Memory B cell (primary cell): ENCODE measurements at regions not wholly inside any gene's neighbourhood (a gene's known extent, or its start where the extent isn't known, plus 50 kb on each side); places are given as distances from the start of the nearest gene placed in this dataset.

Experiments used
- ATAC-seq: fragments of 150-1000 bp; cut with Tn5 transposase; 2 replicates; pipeline ENCODE4 v1.10.0; 2021; ENCODE audit warnings: low read depth, mild to moderate bottlenecking, moderate library complexity
- DNase-seq, 2 donors: peaks; one replicate each; pipeline ENCODE4 v3.0.0; 2022; ENCODE audit warnings: low spot score in 2 of 2
- H3K27ac Mint-ChIP-seq: one replicate; pipeline ENCODE4 v1.8.0; 2022; ENCODE audit warnings: mild to moderate bottlenecking, moderate library complexity, mixed read lengths
- H3K27me3 Mint-ChIP-seq: one replicate; pipeline ENCODE4 v1.8.0; 2022; ENCODE audit warnings: mixed read lengths
- H3K36me3 Mint-ChIP-seq: one replicate; pipeline ENCODE4 v1.8.0; 2022; ENCODE audit warnings: mild to moderate bottlenecking, mixed read lengths
- H3K4me1 Mint-ChIP-seq: one replicate; pipeline ENCODE4 v1.8.0; 2022; ENCODE audit warnings: mixed read lengths
- H3K4me3 Mint-ChIP-seq: one replicate; pipeline ENCODE4 v1.8.0; 2022; ENCODE audit warnings: mild to moderate bottlenecking, moderate library complexity, mixed read lengths
- H3K9me3 Mint-ChIP-seq: one replicate; pipeline ENCODE4 v1.8.0; 2022; ENCODE audit warnings: mixed read lengths

- peaks cover 2% of the 10 kb centered on the region for H3K9me3 Mint-ChIP-seq
- no peak overlapping the region for H3K27ac Mint-ChIP-seq
- H3K36me3 Mint-ChIP-seq, result peaks cover 2% of the 10 kb centered on the region
- H3K4me1 Mint-ChIP-seq, result peaks cover 19% of the 10 kb centered on the region
- no peaks in the 10 kb centered on the region for H3K27me3 Mint-ChIP-seq
- DNase-seq, result no peak
- ATAC-seq, result no peak
- no peak overlapping the region for H3K4me3 Mint-ChIP-seq
These were observed 182.8 kb upstream of the SETBP1 start for GRCh38 chr18:44497757-44498490.

DNA sequence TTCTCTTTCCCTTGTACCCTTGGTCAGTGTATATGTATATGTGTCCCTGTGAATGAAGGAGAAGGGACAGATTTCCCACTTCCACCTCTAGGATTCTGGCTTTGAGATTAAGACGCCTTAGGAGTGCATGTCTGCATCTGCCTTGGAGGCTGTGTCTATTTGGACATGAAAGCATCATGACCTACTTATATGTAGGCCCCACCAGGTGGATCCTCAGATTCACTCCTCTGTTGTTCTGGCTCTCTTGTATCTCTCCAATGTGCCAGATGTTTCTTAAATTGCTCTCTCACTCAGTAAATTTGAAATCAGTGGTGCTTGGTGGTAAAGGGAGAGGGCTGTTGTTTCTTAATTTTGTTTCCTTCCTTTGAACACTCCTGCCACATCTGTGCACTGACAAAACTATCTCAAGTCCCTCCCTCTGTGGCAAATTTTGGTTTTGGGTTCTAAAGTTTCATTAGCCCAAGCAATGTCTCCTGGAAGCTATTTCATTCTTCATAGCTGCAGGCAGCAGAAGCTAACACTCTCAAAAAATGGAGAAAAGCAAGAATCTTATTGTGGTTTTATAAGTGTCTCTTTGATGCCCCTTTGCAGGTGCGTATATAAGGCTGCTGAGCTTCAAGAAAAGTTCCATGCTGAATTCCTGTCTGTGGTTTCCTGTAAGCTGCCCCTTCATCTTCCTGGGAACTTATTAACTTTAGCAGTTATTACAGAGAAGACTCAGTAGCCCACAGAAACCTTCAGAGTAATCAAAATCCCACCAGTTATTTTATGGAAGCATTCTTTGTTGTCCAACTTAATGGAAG lies 179.7 kb upstream of the SETBP1 start:
- Mint-ChIP-seq H3K27ac (no peak overlapping the region), H3K9me3 (peaks cover 2% of the 10 kb centered on the region), H3K36me3 (peaks cover 2% of the 10 kb centered on the region), H3K4me1 (peaks cover 13% of the 10 kb centered on the region), H3K4me3 (no peak overlapping the region), H3K27me3 (no peaks in the 10 kb centered on the region)
- no peak for ATAC-seq
- DNase-seq, result no peak

GRCh38 chr18:44502221-44502620 lies 178.5 kb upstream of the SETBP1 start:
- Mint-ChIP-seq H3K4me3 (no peak overlapping the region), H3K27ac (no peak overlapping the region)
- no peak for DNase-seq

DNA sequence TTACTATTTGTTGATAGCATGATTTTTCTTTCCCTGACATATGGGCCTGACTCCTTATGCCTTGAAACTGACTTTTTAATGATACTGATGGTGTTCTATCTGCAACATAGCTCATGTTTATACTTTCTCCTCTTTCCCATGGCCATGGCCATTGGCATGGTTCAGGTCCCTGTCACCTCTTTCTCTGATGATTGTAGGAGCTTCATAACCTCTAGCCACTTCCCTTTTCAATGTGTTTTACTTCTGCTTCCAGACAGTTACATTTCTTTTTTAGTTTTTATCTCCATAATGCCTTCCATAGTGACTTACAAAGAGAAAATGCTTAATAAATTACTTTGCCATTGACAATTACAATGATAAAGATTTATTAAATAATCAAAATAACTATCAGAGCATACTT lies 177.9 kb upstream of the SETBP1 start:
- DNase-seq, result no peak
- peaks cover 2% of the 10 kb centered on the region for H3K9me3 Mint-ChIP-seq
- H3K27ac Mint-ChIP-seq, result no peak overlapping the region
- ATAC-seq, result peak; percentile 64
- no peak overlapping the region for H3K4me3 Mint-ChIP-seq
- H3K27me3 Mint-ChIP-seq, result no peaks in the 10 kb centered on the region
- H3K4me1 Mint-ChIP-seq, result peaks cover 21% of the 10 kb centered on the region
- H3K36me3 Mint-ChIP-seq, result peaks cover 2% of the 10 kb centered on the region

More at GRCh38 chr18:44502221-44502620, 178.5 kb upstream of the SETBP1 start:
- H3K4me1 Mint-ChIP-seq, result peaks cover 21% of the 10 kb centered on the region
- no peak for ATAC-seq
- H3K36me3 Mint-ChIP-seq, result peaks cover 2% of the 10 kb centered on the region
- peaks cover 2% of the 10 kb centered on the region for H3K9me3 Mint-ChIP-seq
- no peaks in the 10 kb centered on the region for H3K27me3 Mint-ChIP-seq

GRCh38 chr18:44503854-44504253 lies 176.8 kb upstream of the SETBP1 start:
- H3K4me1 Mint-ChIP-seq, result peaks cover 21% of the 10 kb centered on the region
- ATAC-seq (no peak), DNase-seq (no peak)
- H3K4me3 Mint-ChIP-seq, result no peak overlapping the region
- H3K36me3 Mint-ChIP-seq, result no peaks in the 10 kb centered on the region
- no peaks in the 10 kb centered on the region for H3K27me3 Mint-ChIP-seq
- no peaks in the 10 kb centered on the region for H3K9me3 Mint-ChIP-seq
- no peak overlapping the region for H3K27ac Mint-ChIP-seq

DNA sequence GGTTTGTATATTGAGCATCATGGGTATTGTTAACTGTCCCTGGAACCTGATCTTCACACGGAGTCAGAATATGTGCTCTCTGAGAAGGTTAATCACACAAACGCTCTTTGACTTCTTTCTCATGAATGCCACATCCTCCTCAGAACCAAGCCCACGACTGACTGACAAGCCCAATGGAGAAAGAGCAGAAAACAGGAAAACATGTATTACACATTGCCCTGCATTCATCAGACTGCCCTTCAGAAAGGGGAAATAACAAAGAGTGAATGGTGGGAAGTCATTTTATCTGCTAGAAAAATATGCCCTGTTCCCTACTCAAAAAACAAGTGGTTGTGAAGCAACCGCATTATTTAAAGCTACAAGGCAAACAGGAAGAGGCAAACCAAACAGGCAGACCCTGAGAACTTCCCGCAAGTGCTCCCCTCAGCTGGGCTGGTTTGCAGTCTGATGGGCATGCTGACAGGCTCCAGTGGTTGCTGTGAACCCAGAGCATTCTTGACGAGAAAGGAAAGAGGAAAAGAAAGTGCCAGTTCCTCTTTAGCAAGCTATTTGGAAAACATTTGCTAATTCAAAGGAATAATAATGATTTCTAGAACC lies 172.9 kb upstream of the SETBP1 start:
- Mint-ChIP-seq H3K9me3 (no peaks in the 10 kb centered on the region), H3K36me3 (no peaks in the 10 kb centered on the region), H3K27ac (no peak overlapping the region), H3K27me3 (no peaks in the 10 kb centered on the region), H3K4me3 (no peak overlapping the region), H3K4me1 (peaks cover 12% of the 10 kb centered on the region)
- ATAC-seq (peak; percentile 92), DNase-seq (peak; percentile 19 to 31)

- Mint-ChIP-seq H3K27me3 (no peaks in the 10 kb centered on the region), H3K9me3 (no peaks in the 10 kb centered on the region), H3K4me1 (peaks cover 11% of the 10 kb centered on the region), H3K27ac (no peak overlapping the region), H3K4me3 (no peak overlapping the region), H3K36me3 (no peaks in the 10 kb centered on the region)
- DNase-seq (no peak), ATAC-seq (no peak)
These were observed 172.2 kb upstream of the SETBP1 start for GRCh38 chr18:44508474-44508873.

DNA sequence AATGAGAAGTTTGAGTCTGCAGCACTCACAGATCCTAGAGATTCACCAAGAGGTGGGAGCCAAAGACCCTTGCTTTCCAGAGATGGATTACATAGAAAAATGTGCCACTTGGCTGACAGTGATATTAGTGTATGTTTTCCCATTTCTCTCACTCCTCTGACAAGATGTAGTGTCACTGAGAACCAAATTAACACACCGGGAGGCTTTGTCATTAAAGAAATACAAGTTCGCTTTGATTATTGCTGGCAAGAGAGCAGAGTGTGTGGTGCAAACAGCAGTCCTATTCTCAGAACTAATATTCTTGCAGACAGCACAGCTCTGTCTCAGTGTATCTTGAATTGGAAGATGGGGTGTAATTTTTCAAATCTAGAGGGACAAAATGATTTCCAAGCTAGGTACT lies 171.6 kb upstream of the SETBP1 start:
- peaks cover 11% of the 10 kb centered on the region for H3K4me1 Mint-ChIP-seq
- H3K4me3 Mint-ChIP-seq, result no peak overlapping the region
- H3K27ac Mint-ChIP-seq, result no peak overlapping the region
- no peak for DNase-seq
- no peak for ATAC-seq
- no peaks in the 10 kb centered on the region for H3K9me3 Mint-ChIP-seq
- H3K36me3 Mint-ChIP-seq, result no peaks in the 10 kb centered on the region
- no peaks in the 10 kb centered on the region for H3K27me3 Mint-ChIP-seq

- peaks cover 14% of the 10 kb centered on the region for H3K4me1 Mint-ChIP-seq
- H3K4me3 Mint-ChIP-seq, result no peak overlapping the region
- DNase-seq (no peak), ATAC-seq (no peak)
- H3K27me3 Mint-ChIP-seq, result no peaks in the 10 kb centered on the region
- no peaks in the 10 kb centered on the region for H3K36me3 Mint-ChIP-seq
- H3K27ac Mint-ChIP-seq, result peak overlapping the region; percentile 65
- no peaks in the 10 kb centered on the region for H3K9me3 Mint-ChIP-seq
These were observed 170.3 kb upstream of the SETBP1 start for GRCh38 chr18:44510390-44510789.

DNA sequence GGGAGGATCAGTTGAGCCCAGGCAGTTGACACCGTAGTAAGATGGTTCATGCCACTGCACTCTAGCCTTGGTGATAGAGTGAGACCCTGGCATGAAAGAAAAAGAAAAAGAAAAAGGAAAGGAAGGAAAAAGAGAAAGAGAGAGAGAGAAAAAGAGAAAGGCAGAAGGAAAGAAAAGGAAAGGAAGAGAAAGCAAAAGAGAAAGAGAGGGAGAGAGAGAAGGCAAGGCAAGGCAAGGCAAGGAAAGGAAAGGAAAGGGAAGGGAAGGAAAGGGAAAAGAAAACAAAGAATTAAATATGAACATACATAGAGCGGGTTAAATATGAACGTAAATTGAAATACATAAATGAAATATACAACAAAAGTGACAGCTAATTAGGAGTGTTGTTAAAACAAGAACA lies 167.5 kb upstream of the SETBP1 start:
- DNase-seq, result no peak
- Mint-ChIP-seq H3K27ac (no peak overlapping the region), H3K4me3 (no peak overlapping the region), H3K36me3 (no peaks in the 10 kb centered on the region), H3K9me3 (no peaks in the 10 kb centered on the region), H3K4me1 (peaks cover 7% of the 10 kb centered on the region), H3K27me3 (no peaks in the 10 kb centered on the region)
- no peak for ATAC-seq

GRCh38 chr18:44514106-44514505 lies 166.6 kb upstream of the SETBP1 start:
- DNase-seq (no peak), ATAC-seq (no peak)
- no peaks in the 10 kb centered on the region for H3K27me3 Mint-ChIP-seq
- no peak overlapping the region for H3K4me3 Mint-ChIP-seq
- peaks cover 7% of the 10 kb centered on the region for H3K4me1 Mint-ChIP-seq
- H3K27ac Mint-ChIP-seq, result no peak overlapping the region
- H3K9me3 Mint-ChIP-seq, result no peaks in the 10 kb centered on the region
- no peaks in the 10 kb centered on the region for H3K36me3 Mint-ChIP-seq

- H3K4me1 Mint-ChIP-seq, result peaks cover 6% of the 10 kb centered on the region
- ATAC-seq, result no peak
These were observed 165.9 kb upstream of the SETBP1 start for GRCh38 chr18:44514766-44515165.

GRCh38 chr18:44516450-44516849 lies 164.2 kb upstream of the SETBP1 start:
- H3K27ac Mint-ChIP-seq, result no peak overlapping the region

More at GRCh38 chr18:44514766-44515165, 165.9 kb upstream of the SETBP1 start:
- no peaks in the 10 kb centered on the region for H3K36me3 Mint-ChIP-seq
- H3K27ac Mint-ChIP-seq, result peak overlapping the region; percentile 8
- no peaks in the 10 kb centered on the region for H3K27me3 Mint-ChIP-seq
- H3K4me3 Mint-ChIP-seq, result no peak overlapping the region
- DNase-seq, result no peak
- H3K9me3 Mint-ChIP-seq, result no peaks in the 10 kb centered on the region

DNA sequence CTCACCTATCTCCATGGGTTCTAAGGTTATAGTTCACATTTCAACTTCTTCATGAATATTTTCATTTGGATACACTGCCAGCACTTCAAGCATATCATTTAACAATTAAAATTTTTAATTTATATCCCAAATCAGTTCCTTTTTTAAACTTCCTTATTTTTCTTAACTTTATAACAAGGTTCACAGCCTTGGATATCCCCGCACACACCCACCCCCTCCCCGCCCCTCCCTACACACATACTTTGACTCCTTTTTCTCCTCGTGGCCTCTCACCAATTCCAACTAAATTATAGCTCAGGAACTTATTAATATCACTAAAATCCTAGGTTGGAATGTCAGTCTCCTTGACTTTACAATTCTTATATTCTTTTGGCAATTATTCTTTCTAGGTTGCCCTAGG lies 163.6 kb upstream of the SETBP1 start:
- H3K36me3 Mint-ChIP-seq, result no peaks in the 10 kb centered on the region

More at GRCh38 chr18:44516450-44516849, 164.2 kb upstream of the SETBP1 start:
- Mint-ChIP-seq H3K27me3 (no peaks in the 10 kb centered on the region), H3K9me3 (no peaks in the 10 kb centered on the region), H3K36me3 (no peaks in the 10 kb centered on the region), H3K4me1 (peaks cover 4% of the 10 kb centered on the region), H3K4me3 (no peak overlapping the region)
- DNase-seq, result no peak
- no peak for ATAC-seq

More for the DNA sequence above, 163.6 kb upstream of the SETBP1 start:
- H3K27me3 Mint-ChIP-seq, result no peaks in the 10 kb centered on the region
- no peak overlapping the region for H3K4me3 Mint-ChIP-seq
- no peaks in the 10 kb centered on the region for H3K9me3 Mint-ChIP-seq
- ATAC-seq (no peak), DNase-seq (no peak)
- no peak overlapping the region for H3K27ac Mint-ChIP-seq
- H3K4me1 Mint-ChIP-seq, result peaks cover 4% of the 10 kb centered on the region
